MCF 10A (cell line): ENCODE measurements at regions not wholly inside any gene's neighbourhood (a gene's known extent, or its start where the extent isn't known, plus 50 kb on each side); places are given as distances from the start of the nearest gene placed in this dataset.
"Not testable (repeated sequence)": the region's sequence is repeated elsewhere in the genome, so short reads cannot be mapped to it uniquely, and the experiment has no call there.

Experiments
- BruUV-seq: library from RNA; stranded (reverse); fragments of 400-500 nt; replicated peaks from 2 replicates; lab custom pipeline; 2021; lab: Mats Ljungman, UMichigan
- CTCF ChIA-PET: fragments of 300-600 bp; sonication (Branson Sonifier 250); formaldehyde crosslinking; extraction: SDS; loops from one replicate; lab custom pipeline; 2021; ENCODE audit warnings: antibody characterized with exemption, inconsistent platforms; lab: Yijun Ruan, JAX
- POLR2A ChIA-PET: fragments of 300-600, 350-650 bp; sonication (Branson Sonifier 250); formaldehyde crosslinking; extraction: SDS; loops from one replicate; lab custom pipeline; 2020; ENCODE audit warnings: antibody characterized with exemption, inconsistent platforms; lab: Yijun Ruan, JAX
- DNase-seq: peaks from one replicate; pipeline ENCODE4 v3.0.0-alpha.2; 2018; ENCODE audit not compliant: unreplicated experiment
- H3K27ac Mint-ChIP-seq: one replicate; pipeline ENCODE4 v1.8.0; 2022; ENCODE audit warnings: mild to moderate bottlenecking, low read depth, mixed read lengths; ENCODE audit not compliant: unreplicated experiment
- H3K27me3 Mint-ChIP-seq: one replicate; pipeline ENCODE4 v1.8.0; 2022; ENCODE audit warnings: mixed read lengths; ENCODE audit not compliant: insufficient read depth, unreplicated experiment
- H3K36me3 Mint-ChIP-seq: one replicate; pipeline ENCODE4 v1.8.0; 2022; ENCODE audit warnings: mild to moderate bottlenecking, moderate library complexity, mixed read lengths; ENCODE audit not compliant: insufficient read depth, unreplicated experiment
- H3K4me1 Mint-ChIP-seq: one replicate; pipeline ENCODE4 v1.8.0; 2022; ENCODE audit warnings: mixed read lengths; ENCODE audit not compliant: insufficient read depth, unreplicated experiment
- H3K4me3 Mint-ChIP-seq: one replicate; pipeline ENCODE4 v1.8.0; 2022; ENCODE audit warnings: mild to moderate bottlenecking, moderate library complexity, mixed read lengths; ENCODE audit not compliant: unreplicated experiment
- H3K9me3 Mint-ChIP-seq: one replicate; pipeline ENCODE4 v1.8.0; 2022; ENCODE audit warnings: mixed read lengths; ENCODE audit not compliant: unreplicated experiment
- intact Hi-C: fragments of 100-400 bp; cut with micrococcal nuclease; formaldehyde crosslinking; loops from 2 replicates; pipeline ENCODE4 v1.14.1; 2022
- TF ChIP-seq, protein P1 (sequence below): fragments of 200-600 bp; IDR thresholded peaks from one replicate; pipeline ENCODE4 v1.8.0; 2022; ENCODE audit warnings: antibody characterized with exemption, mild to moderate bottlenecking; ENCODE audit not compliant: unreplicated experiment

DNA sequence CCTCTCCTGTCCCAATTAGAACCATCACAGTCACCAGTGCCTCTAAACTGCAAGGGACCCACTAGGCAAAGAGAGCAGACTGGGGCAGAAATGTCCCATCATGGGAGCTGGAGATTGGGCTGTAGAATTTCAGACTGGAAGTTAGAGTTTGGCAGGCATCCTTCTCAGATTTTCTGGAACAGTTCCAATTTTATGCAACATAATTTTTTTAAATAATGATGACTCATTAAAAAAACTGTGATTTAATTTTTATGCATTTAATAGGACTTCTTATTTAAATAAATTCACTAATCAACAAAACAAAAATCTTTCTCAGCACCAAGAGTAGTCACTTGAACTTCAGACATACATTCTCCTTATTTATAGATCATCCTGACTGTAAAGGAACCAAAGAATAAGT, 84.6 kb upstream of the SLC7A14 start:
- ChIA-PET POLR2A (no interaction called here), CTCF (interaction anchor here (0.5 to 1.1 kb wide), 2 partner anchors 142 to 361 kb away, joined by 3 read pairs; no protein-coding TSS in a partner anchor)
- peak; percentile 18 for DNase-seq
- Mint-ChIP-seq H3K27me3 (no peaks in the 10 kb centered on the region), H3K4me1 (no peaks in the 10 kb centered on the region), H3K4me3 (no peak overlapping the region), H3K9me3 (no peaks in the 10 kb centered on the region), H3K27ac (no peak overlapping the region), H3K36me3 (no peaks in the 10 kb centered on the region)
- no TSS peak for BruUV-seq
- TF ChIP-seq, protein P1, sequence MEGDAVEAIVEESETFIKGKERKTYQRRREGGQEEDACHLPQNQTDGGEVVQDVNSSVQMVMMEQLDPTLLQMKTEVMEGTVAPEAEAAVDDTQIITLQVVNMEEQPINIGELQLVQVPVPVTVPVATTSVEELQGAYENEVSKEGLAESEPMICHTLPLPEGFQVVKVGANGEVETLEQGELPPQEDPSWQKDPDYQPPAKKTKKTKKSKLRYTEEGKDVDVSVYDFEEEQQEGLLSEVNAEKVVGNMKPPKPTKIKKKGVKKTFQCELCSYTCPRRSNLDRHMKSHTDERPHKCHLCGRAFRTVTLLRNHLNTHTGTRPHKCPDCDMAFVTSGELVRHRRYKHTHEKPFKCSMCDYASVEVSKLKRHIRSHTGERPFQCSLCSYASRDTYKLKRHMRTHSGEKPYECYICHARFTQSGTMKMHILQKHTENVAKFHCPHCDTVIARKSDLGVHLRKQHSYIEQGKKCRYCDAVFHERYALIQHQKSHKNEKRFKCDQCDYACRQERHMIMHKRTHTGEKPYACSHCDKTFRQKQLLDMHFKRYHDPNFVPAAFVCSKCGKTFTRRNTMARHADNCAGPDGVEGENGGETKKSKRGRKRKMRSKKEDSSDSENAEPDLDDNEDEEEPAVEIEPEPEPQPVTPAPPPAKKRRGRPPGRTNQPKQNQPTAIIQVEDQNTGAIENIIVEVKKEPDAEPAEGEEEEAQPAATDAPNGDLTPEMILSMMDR, result no peak
- intact Hi-C loops, result no loop called here

- POLR2A ChIA-PET, CTCF ChIA-PET, intact Hi-C loops, H3K27me3 Mint-ChIP-seq, H3K36me3 Mint-ChIP-seq, H3K4me1 Mint-ChIP-seq, DNase-seq, BruUV-seq, H3K4me3 Mint-ChIP-seq, H3K9me3 Mint-ChIP-seq, H3K27ac Mint-ChIP-seq: not testable (repeated sequence)
These were observed 77.1 kb upstream of the SLC7A14 start for GRCh38 chr3:170662986-170663385.

DNA sequence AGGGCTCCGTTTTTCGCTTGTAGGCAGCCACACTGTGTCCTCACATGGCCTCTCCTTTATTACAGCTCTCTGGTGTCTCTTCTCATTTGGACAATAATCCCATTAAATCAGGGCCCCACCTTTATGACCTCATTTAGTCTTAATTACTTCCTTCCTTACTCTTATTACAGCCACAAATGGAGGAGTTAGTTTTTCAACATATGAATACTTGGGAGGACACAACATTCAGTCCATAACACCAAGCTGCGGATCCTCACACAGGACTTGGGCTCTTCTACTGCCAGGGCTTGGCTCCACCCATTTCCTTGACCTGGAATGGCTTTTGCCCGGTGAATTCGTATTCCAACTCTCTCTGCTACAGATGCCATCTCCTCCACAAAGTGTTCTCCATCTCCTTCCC, 74.3 kb upstream of the SLC7A14 start:
- intact Hi-C loops, result no loop called here
- no peak for DNase-seq
- H3K4me1 Mint-ChIP-seq, result no peaks in the 10 kb centered on the region
- POLR2A ChIA-PET, result no interaction called here
- H3K27me3 Mint-ChIP-seq, result no peaks in the 10 kb centered on the region
- no peak overlapping the region for H3K4me3 Mint-ChIP-seq
- no TSS peak for BruUV-seq
- no peaks in the 10 kb centered on the region for H3K36me3 Mint-ChIP-seq
- TF ChIP-seq, protein P1, result no peak
- H3K9me3 Mint-ChIP-seq, result no peaks in the 10 kb centered on the region
- CTCF ChIA-PET, result no interaction called here
- no peak overlapping the region for H3K27ac Mint-ChIP-seq

GRCh38 chr3:170657312-170657711, 71.4 kb upstream of the SLC7A14 start:
- H3K9me3 Mint-ChIP-seq, result no peaks in the 10 kb centered on the region

More at GRCh38 chr3:170657312-170657711, 71.4 kb upstream of the SLC7A14 start:
- intact Hi-C loops, result no loop called here
- Mint-ChIP-seq H3K36me3 (no peaks in the 10 kb centered on the region), H3K27ac (no peak overlapping the region), H3K27me3 (no peaks in the 10 kb centered on the region), H3K4me1 (no peaks in the 10 kb centered on the region), H3K4me3 (no peak overlapping the region)
- BruUV-seq, result no TSS peak
- ChIA-PET POLR2A (interaction anchor here (0.8 kb wide), 2 partner anchors 60 to 108 kb away, joined by 3 to 4 read pairs; no protein-coding TSS in a partner anchor), CTCF (interaction anchor here (0.6 kb wide), 2 partner anchors 15 to 90 kb away, joined by 3 to 5 read pairs; no protein-coding TSS in a partner anchor)
- TF ChIP-seq, protein P1, result no peak
- DNase-seq, result no peak
